GM19239 (cell line): ENCODE measurements at regions not wholly inside any gene's neighbourhood (a gene's known extent, or its start where the extent isn't known, plus 50 kb on each side); places are given as distances from the start of the nearest gene placed in this dataset.

Experiments used
- DNase-seq: peaks from one replicate; pipeline ENCODE4 v3.0.0; 2011; ENCODE audit warnings: low spot score; ENCODE audit not compliant: insufficient read length
- FAIRE-seq: peaks from 2 replicates; lab custom pipeline; 2011; peaks lifted over from hg19 to GRCh38; lab: Jason Lieb, UNC

- no peak for DNase-seq
- no peak for FAIRE-seq
These were observed 267.1 kb downstream of the MRTFB start for GRCh38 chr16:14338236-14338635.

DNA sequence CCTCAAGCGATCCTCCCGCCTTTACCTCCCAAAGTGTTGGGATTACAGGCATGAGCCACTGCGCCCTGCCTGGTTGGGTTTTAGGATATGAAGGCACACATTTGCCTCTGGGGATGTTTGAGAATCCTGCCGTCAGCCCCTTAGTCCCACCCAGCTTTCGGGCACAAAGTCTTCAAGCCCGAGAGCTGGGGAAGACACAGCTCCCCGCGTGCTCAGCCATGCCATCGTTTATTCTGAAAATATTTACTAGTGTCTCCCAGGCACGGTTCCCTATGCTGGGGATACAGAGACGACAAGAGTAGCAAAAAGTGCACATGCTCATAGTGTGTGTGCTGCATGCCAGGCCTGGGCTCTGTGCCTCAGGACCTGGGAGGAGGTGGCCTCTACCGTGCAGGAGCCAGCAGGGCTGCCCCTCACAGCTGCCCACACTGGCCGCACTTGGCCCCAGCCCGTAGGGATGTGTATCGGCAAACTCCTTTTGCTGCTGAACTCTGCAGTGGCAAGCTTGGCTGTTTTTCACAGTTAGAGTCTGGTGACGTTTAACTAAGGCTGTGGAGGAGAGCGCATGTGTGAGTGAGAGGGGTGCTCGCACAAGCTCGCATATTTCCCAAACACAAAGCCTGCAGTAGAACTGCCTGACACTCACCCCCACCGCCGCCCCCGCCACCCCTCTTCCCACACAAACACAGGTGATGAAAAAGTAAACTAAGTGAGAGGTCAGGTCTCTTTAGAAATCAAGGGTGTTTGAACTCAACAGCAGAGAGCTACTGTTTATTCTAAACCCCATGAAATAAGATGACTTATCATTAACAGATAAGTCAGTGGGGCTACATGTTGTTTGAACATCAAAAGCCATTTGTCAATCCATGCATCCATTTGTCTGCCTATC, 266.4 kb downstream of the MRTFB start:
- FAIRE-seq (no peak), DNase-seq (no peak)

- no peak for DNase-seq
These were observed 264.2 kb downstream of the MRTFB start for GRCh38 chr16:14335297-14335696.

GRCh38 chr16:14334366-14335080, 263.4 kb downstream of the MRTFB start:
- DNase-seq (no peak), FAIRE-seq (no peak)

More at GRCh38 chr16:14335297-14335696, 264.2 kb downstream of the MRTFB start:
- FAIRE-seq = peak; percentile 4

DNA sequence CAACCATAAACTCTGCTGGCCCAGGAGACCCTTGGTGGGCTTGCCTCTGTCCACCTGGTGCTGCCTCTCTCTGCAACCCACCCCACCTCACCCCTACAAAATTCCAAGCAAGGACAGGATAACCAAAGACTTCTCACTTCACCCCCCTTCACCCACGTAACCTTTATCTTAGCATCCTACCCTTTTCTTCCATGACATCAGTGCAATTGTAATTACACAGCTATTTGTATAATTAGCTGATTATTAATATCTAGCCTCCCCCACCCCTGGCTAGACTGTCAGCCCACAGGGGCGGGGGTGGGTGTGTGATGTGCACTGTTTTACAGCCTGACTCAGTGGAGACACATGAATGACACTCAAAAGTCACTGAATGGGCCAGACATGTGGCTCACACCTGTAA, 262.2 kb downstream of the MRTFB start:
- DNase-seq (no peak), FAIRE-seq (no peak)

- FAIRE-seq = no peak
- no peak for DNase-seq
These were observed 259.9 kb downstream of the MRTFB start for GRCh38 chr16:14331020-14331419.

DNA sequence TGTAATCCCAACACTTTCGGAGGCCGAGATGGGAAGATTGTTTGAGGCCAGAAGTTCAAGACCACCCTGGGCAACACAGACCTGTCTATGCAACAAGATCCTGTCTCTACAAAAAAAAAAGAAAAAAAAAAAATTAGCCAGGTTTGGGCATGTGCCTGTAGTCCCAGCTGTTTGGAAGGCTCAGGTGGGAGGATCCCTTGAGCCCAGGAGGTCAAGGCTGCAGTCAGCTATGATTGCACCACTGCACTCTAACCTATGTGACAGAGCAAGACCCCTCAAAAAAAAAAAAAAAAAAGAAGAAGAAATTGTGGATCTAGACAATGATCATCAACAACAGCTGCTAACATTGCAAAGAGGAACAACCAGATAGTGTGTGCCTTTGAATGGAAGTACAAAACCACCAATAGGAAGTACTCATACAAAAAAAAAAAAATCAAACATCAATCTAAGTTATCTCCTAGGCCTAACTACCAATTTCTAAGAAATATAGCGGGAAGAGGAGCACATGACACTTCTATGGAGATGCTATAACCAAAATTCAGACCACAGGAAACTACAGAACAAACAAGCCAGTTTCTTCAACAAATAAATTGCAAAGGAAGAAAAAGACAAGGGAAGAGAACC, 258.7 kb downstream of the MRTFB start:
- no peak for DNase-seq
- no peak for FAIRE-seq

DNA sequence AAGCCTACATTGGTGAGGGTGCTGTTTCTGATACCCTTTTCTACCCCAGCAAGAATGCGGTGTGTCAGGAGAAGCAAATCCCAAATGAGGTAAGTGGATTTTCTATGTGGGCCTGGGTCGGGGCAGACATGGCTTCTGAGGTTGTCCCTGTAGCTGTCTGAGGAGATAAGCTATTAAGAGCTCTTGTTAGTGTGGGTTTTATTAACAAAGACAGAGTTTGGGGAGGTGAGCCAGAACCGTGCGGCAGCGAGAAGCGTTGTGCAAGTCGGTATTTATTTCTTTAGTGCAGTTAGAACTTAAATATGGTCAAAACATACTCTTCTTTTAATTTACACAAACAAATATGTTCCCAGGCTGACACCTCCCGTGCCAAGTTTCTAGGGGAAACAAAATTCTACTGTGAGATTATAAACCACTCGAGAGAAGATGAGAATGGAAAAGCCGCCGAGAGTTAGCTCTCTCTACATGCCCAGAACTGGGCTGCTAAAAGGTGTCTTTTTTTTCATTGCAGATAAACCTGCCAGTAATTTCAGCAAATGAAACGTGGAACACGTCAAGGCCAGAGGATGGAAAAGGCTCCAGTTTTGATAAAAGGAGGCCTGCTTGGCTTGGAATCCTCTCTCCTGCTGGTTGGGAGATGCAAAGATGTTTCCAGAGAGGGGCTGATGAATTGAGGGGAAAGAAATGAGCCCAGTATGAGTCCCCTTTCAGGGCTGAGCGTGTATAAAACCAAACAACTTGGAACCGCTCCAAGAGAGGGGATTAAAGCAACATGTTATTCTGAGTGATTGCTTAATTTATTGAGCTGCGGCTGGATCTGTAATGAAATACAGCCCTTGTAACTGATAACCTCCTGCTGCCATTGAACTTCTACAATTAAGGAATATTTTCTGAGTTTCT, 254.6 kb downstream of the MRTFB start:
- DNase-seq (no peak), FAIRE-seq (no peak)

DNA sequence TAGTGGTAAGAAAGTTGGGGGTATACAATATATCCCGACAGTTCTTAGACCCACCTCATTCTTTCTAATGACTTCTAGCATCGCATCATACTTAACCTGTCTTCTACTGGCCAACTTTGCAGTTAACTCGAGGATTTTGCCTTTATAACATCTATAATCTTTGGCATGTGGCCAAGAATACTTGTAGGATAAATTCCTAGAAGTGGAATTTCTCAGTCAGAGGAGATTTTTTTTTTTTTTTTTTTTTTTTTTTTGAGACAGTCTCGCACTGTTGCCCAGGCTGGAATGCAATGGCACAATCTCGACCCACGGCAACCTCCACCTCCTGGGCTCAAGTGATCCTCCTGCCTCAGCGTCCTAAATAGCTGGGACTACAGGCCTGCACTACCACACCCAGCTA, 253.5 kb downstream of the MRTFB start:
- FAIRE-seq (no peak), DNase-seq (no peak)

DNA sequence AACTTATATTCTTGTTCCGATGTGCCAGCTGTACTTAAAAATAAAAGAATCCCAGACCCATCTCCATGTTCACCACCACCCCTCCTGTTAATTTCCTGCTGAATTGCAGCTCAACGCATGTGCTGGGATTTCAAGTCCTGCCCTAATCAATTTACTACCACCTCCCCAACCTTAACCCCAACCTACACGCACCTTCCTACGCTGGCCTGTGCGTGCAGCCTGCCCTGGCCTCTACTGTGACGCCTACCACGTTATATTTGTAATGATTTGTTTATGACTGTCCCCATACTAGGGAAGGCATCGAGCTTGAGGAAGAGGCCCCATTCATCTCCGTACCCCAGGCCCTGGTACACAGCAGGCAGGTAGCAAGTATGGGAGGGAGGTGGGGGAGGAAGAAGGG, 251.1 kb downstream of the MRTFB start:
- FAIRE-seq (no peak), DNase-seq (no peak)

- DNase-seq (no peak), FAIRE-seq (no peak)
These were observed 250.4 kb downstream of the MRTFB start for GRCh38 chr16:14321542-14321941.

- FAIRE-seq (no peak), DNase-seq (no peak)
These were observed 249.3 kb downstream of the MRTFB start for GRCh38 chr16:14320406-14320805.
